NCI-H2227 (cell line): ENCODE measurements at regions not wholly inside any gene's neighbourhood (a gene's known extent, or its start where the extent isn't known, plus 50 kb on each side); places are given as distances from the start of the nearest gene placed in this dataset.

Experiments used
- DNase-seq: peaks from one replicate; lab custom pipeline; 2025; ENCODE audit not compliant: unreplicated experiment; lab: John Stamatoyannopoulos, UW

- no peak for DNase-seq
Observed at GRCh38 chr9:28782630-28783029, 1209.3 kb upstream of the C9orf72 start.

GRCh38 chr9:28792716-28793115 lies 1219.4 kb upstream of the C9orf72 start:
- DNase-seq: no peak

GRCh38 chr9:28799876-28800275 lies 1226.6 kb upstream of the C9orf72 start:
- no peak for DNase-seq

- no peak for DNase-seq
Observed at GRCh38 chr9:28801144-28801799, 1228.0 kb upstream of the C9orf72 start.

GRCh38 chr9:28805197-28805596 lies 1231.9 kb upstream of the C9orf72 start:
- DNase-seq: no peak

GRCh38 chr9:28808042-28808441 lies 1234.8 kb upstream of the C9orf72 start:
- no peak for DNase-seq

DNA sequence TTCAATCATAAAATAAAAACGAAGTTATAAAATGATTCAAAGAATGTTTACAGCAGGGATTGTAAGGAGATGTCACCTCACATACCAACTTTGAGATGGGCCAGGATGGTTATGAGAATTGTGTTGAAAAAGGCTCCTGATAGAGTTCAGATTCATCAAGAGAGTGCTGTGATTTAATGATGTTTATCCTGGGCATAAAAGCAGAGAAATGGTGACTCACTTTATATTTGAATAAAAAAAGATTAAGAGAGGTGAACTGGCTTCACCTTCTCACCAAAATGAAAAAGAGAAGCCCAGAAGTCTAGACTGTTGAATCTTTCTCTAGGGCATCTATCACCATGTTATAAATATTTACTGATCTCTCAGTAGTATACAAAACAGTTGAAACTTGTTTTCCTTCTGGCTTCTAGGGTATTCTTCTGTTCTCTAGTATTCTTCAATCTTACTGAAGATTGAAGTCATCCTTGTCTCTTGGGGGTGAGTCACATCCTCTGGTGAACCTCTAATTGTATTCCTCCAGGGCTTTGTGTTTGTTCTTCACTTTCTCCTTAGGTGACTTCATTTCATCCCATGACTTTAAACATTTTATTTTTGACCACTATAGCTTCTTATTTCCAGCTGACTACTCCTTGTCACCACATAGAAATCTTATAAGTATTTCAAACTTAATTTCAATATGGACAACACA lies 1237.3 kb upstream of the C9orf72 start:
- DNase-seq: no peak

GRCh38 chr9:28820741-28821140 lies 1247.5 kb upstream of the C9orf72 start:
- no peak for DNase-seq

DNA sequence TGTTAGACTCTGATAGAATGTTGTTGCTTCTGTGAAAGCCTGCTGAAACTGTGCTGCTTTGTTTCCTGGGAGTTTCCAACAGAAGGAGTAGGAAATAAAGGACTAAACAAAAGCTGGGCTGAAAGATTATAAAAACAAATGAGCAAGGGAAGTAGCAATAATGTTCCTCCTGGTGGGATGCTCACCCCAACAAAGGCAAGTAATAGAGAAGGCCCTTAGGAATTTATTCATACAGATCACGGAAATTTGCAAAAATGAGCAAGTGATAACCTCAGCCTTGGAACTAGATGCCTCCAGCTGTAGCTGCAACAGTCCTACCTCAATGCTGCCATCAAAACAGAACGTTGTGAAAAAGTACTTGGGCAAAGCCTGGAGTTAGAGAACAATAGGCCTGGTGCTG lies 1248.0 kb upstream of the C9orf72 start:
- DNase-seq: no peak

- DNase-seq: no peak
Observed at GRCh38 chr9:28824432-28824963, 1251.2 kb upstream of the C9orf72 start.

DNA sequence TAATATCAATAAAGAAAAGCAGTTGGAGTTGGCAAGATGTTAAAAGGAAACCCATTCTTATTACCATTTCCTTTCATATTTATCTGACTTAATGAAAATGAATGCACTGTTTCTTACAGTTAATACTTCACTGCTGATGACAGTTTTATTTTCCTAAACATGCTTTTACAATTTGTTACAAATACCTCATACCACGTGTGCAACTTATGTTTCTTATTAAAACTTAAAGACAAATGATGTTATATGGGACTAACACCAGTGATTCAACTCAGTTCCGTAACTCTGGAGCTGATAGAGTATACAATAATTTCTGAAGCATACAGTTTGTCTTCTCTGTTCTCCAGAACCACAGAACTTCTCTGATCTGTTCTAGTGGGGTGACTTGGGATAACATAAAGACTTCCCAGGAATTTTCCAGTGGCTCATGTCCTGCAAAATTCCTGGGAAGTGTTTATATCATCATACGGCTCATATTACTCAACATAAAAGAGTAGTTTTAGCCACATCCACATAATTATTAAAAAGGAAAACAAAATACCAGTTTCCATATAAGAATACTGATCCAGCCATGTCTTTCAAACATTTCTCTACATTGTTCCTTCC lies 1259.0 kb upstream of the C9orf72 start:
- no peak for DNase-seq

- no peak for DNase-seq
Observed at GRCh38 chr9:28834156-28834555, 1260.9 kb upstream of the C9orf72 start.

GRCh38 chr9:28839778-28840430 lies 1266.6 kb upstream of the C9orf72 start:
- no peak for DNase-seq

DNA sequence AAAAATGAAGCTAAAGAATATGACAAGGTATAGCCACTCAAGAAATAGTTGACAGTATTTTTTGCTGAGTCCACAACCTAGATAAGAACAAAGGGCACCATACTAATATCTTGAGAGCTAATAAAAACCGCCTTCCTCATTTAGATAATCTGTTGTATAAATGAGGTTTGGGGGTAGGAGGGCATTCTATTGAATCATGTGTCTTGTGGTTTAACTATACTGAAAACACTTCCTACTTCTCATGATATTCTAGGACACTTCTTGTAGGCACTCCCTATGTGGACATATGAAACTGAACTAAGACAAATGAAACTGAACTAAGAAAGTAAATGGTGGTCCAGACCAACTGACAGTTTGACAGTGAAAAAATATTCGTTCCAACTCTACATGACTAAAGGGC lies 1268.5 kb upstream of the C9orf72 start:
- no peak for DNase-seq

DNA sequence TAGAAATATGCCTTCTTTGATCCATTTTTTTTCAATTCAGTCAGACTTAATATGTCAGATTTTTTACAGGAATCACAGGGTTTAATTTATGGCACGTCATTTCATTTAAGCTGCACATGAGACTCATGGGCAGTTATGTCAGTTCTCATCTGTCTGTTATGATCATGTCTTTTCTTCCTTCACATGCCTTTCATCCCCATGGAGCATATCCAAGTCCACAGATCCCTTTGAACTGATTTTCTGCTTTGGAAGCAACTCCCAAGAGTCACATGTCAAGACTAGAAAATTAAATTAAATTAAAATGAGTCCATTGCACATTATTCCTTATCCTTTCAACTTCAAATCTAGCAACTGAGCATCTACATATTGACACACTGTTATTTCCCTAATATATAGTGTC lies 1274.0 kb upstream of the C9orf72 start:
- DNase-seq: no peak

GRCh38 chr9:28848671-28849070 lies 1275.4 kb upstream of the C9orf72 start:
- DNase-seq: no peak

DNA sequence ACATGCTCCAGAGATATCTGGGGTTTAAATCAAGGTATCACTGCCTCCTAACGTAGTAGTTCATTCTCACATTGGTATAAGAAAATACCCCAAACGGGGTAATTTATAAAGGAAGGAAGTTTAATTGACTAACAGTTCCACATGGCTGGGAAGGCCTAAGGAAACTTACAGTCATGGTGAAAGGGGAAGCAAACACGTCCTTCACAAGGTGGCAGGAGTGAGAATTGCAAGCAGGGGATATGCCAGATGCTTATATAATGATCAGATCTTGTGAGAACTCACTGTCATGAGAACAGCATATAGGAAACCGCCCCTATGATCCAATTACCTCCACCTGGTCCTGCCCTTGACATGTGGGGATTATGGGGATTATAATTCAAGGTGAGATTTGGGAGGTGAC lies 1280.2 kb upstream of the C9orf72 start:
- no peak for DNase-seq

- no peak for DNase-seq
Observed at GRCh38 chr9:28866951-28867350, 1293.7 kb upstream of the C9orf72 start.

GRCh38 chr9:28868228-28868990 lies 1295.1 kb upstream of the C9orf72 start:
- no peak for DNase-seq

DNA sequence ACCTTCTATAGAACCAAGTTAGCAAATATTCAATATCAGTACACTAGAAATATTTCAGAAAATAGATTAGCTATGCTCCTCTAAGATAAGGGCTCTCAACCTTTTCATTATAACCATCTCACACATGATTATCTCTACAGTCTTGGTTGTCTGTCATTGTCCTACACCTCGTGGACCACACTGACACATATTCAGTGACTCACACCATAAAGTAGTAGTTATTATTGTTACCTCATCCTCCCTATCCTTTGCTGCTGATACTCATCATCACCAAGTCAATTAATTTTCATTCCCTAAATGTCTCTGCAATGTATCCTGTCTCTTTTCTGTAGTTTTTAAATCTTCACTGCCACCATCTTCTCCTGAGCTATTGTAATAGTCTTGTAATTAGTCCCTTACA lies 1309.2 kb upstream of the C9orf72 start:
- DNase-seq: no peak

DNA sequence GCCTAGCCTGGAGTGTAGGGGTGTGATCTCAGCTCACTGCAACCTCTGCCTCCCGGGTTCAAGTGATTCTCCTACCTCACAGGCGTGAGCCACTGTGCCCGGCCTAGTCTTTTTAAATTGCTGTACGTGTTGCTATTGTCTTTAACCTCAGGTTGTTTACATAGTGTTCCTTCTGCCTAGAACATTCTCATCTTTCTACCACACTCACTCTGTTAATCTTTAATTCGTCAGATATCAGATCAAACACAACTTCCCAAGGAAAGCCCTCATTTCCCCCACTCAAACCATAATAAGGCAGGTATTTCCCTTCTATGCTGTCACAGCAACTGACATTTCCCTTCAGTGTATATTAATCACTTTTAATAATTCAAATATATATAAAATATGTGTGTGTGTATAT lies 1310.0 kb upstream of the C9orf72 start:
- DNase-seq: no peak
